Activated CD8-positive, alpha-beta memory T cell treated with anti-CD3 and anti-CD28 coated beads, Interleukin-2, amount 10 ng/mL, durations not matched to agents 7 days and 5 days (primary cell): ENCODE measurements at regions not wholly inside any gene's neighbourhood (a gene's known extent, or its start where the extent isn't known, plus 50 kb on each side); places are given as distances from the start of the nearest gene placed in this dataset.

Source experiments
- ATAC-seq: fragments of 150-1000 bp; cut with Tn5 transposase; one replicate; pipeline ENCODE4 v1.10.0; 2021; ENCODE audit warnings: moderate library complexity
- CTCF ChIA-PET: fragments of 350-600 bp; sonication (Branson Sonifier 250); formaldehyde crosslinking; loops from one replicate; lab custom pipeline; 2021; ENCODE audit warnings: antibody characterized with exemption; lab: Charles Lee
- DNase-seq: peaks from one replicate; pipeline ENCODE4 v3.0.0-alpha.2; 2020
- H3K27ac Mint-ChIP-seq: one replicate; pipeline ENCODE4 v1.8.0; 2021; ENCODE audit warnings: mild to moderate bottlenecking, mixed read lengths
- H3K27me3 Mint-ChIP-seq: one replicate; pipeline ENCODE4 v1.8.0; 2021; ENCODE audit warnings: mixed read lengths
- H3K36me3 Mint-ChIP-seq: one replicate; pipeline ENCODE4 v1.8.0; 2021; ENCODE audit warnings: mild to moderate bottlenecking, mixed read lengths
- H3K4me1 Mint-ChIP-seq: one replicate; pipeline ENCODE4 v1.8.0; 2021; ENCODE audit warnings: mixed read lengths
- H3K4me3 Mint-ChIP-seq: one replicate; pipeline ENCODE4 v1.8.0; 2021; ENCODE audit warnings: mild to moderate bottlenecking, moderate library complexity, mixed read lengths
- H3K9me3 Mint-ChIP-seq: one replicate; pipeline ENCODE4 v1.8.0; 2022; ENCODE audit warnings: low read depth, mixed read lengths

GRCh38 chr9:20117986-20118385 is 329.1 kb upstream of the SLC24A2 start:
- no peak for ATAC-seq
- peaks cover 19% of the 10 kb centered on the region for H3K9me3 Mint-ChIP-seq
- peaks cover 9% of the 10 kb centered on the region for H3K27me3 Mint-ChIP-seq
- H3K4me3 Mint-ChIP-seq = no peak overlapping the region
- no peak overlapping the region for H3K27ac Mint-ChIP-seq
- DNase-seq = no peak
- CTCF ChIA-PET = no interaction called here
- peaks cover 9% of the 10 kb centered on the region for H3K36me3 Mint-ChIP-seq
- no peaks in the 10 kb centered on the region for H3K4me1 Mint-ChIP-seq

- ATAC-seq (no peak), DNase-seq (no peak)
- no peak overlapping the region for H3K4me3 Mint-ChIP-seq
- H3K9me3 Mint-ChIP-seq = peaks cover 19% of the 10 kb centered on the region
- no peaks in the 10 kb centered on the region for H3K4me1 Mint-ChIP-seq
- no peak overlapping the region for H3K27ac Mint-ChIP-seq
- H3K36me3 Mint-ChIP-seq = peaks cover 7% of the 10 kb centered on the region
- CTCF ChIA-PET = no interaction called here
- peaks cover 9% of the 10 kb centered on the region for H3K27me3 Mint-ChIP-seq
Measured at GRCh38 chr9:20117482-20117881, 328.6 kb upstream of the SLC24A2 start.

- no peak overlapping the region for H3K27ac Mint-ChIP-seq
- peaks cover 13% of the 10 kb centered on the region for H3K27me3 Mint-ChIP-seq
- H3K4me3 Mint-ChIP-seq = no peak overlapping the region
- H3K4me1 Mint-ChIP-seq = no peaks in the 10 kb centered on the region
- peaks cover 19% of the 10 kb centered on the region for H3K9me3 Mint-ChIP-seq
- peaks cover 7% of the 10 kb centered on the region for H3K36me3 Mint-ChIP-seq
- ATAC-seq (no peak), DNase-seq (no peak)
- CTCF ChIA-PET = no interaction called here
Measured at GRCh38 chr9:20114974-20115373, 326.1 kb upstream of the SLC24A2 start.

GRCh38 chr9:20112205-20112783 is 323.5 kb upstream of the SLC24A2 start:
- Mint-ChIP-seq H3K9me3 (peaks cover 19% of the 10 kb centered on the region), H3K27ac (no peak overlapping the region), H3K27me3 (peaks cover 13% of the 10 kb centered on the region), H3K4me3 (no peak overlapping the region), H3K36me3 (peaks cover 7% of the 10 kb centered on the region), H3K4me1 (no peaks in the 10 kb centered on the region)
- no peak for ATAC-seq
- no peak for DNase-seq
- CTCF ChIA-PET = no interaction called here

- CTCF ChIA-PET = no interaction called here
- Mint-ChIP-seq H3K27ac (no peak overlapping the region), H3K27me3 (peaks cover 13% of the 10 kb centered on the region), H3K36me3 (peaks cover 7% of the 10 kb centered on the region), H3K4me3 (no peak overlapping the region), H3K9me3 (peaks cover 10% of the 10 kb centered on the region), H3K4me1 (no peaks in the 10 kb centered on the region)
- DNase-seq = no peak
- no peak for ATAC-seq
Measured at GRCh38 chr9:20111173-20111843, 322.5 kb upstream of the SLC24A2 start.

GRCh38 chr9:20095430-20096092 is 306.7 kb upstream of the SLC24A2 start:
- Mint-ChIP-seq H3K4me1 (no peaks in the 10 kb centered on the region), H3K9me3 (peaks cover 11% of the 10 kb centered on the region), H3K27ac (no peak overlapping the region), H3K4me3 (no peak overlapping the region), H3K36me3 (peaks cover 4% of the 10 kb centered on the region), H3K27me3 (no peaks in the 10 kb centered on the region)
- CTCF ChIA-PET = no interaction called here
- DNase-seq (no peak), ATAC-seq (no peak)

GRCh38 chr9:20092561-20092960 is 303.7 kb upstream of the SLC24A2 start:
- DNase-seq (no peak), ATAC-seq (no peak)
- Mint-ChIP-seq H3K4me3 (no peak overlapping the region), H3K4me1 (no peaks in the 10 kb centered on the region), H3K27me3 (no peaks in the 10 kb centered on the region), H3K36me3 (peaks cover 4% of the 10 kb centered on the region), H3K9me3 (peaks cover 10% of the 10 kb centered on the region), H3K27ac (no peak overlapping the region)
- CTCF ChIA-PET = no interaction called here

- H3K27me3 Mint-ChIP-seq = peaks cover 14% of the 10 kb centered on the region
- H3K27ac Mint-ChIP-seq = no peak overlapping the region
- no peaks in the 10 kb centered on the region for H3K4me1 Mint-ChIP-seq
- H3K4me3 Mint-ChIP-seq = no peak overlapping the region
- peaks cover 4% of the 10 kb centered on the region for H3K36me3 Mint-ChIP-seq
- H3K9me3 Mint-ChIP-seq = peaks cover 10% of the 10 kb centered on the region
- CTCF ChIA-PET = no interaction called here
- DNase-seq (no peak), ATAC-seq (no peak)
Measured at GRCh38 chr9:20087481-20087880, 298.6 kb upstream of the SLC24A2 start.

- DNase-seq (no peak), ATAC-seq (no peak)
- Mint-ChIP-seq H3K27me3 (peaks cover 18% of the 10 kb centered on the region), H3K27ac (no peak overlapping the region), H3K4me3 (no peak overlapping the region), H3K4me1 (no peaks in the 10 kb centered on the region), H3K36me3 (peaks cover 2% of the 10 kb centered on the region), H3K9me3 (peaks cover 4% of the 10 kb centered on the region)
- CTCF ChIA-PET = no interaction called here
Measured at GRCh38 chr9:20085842-20086241, 297.0 kb upstream of the SLC24A2 start.

GRCh38 chr9:20084125-20084524 is 295.3 kb upstream of the SLC24A2 start:
- Mint-ChIP-seq H3K27ac (no peak overlapping the region), H3K4me1 (no peaks in the 10 kb centered on the region), H3K36me3 (no peaks in the 10 kb centered on the region), H3K9me3 (no peaks in the 10 kb centered on the region), H3K27me3 (peaks cover 22% of the 10 kb centered on the region), H3K4me3 (no peak overlapping the region)
- DNase-seq (no peak), ATAC-seq (no peak)
- CTCF ChIA-PET = no interaction called here

GRCh38 chr9:20083390-20083789 is 294.6 kb upstream of the SLC24A2 start:
- H3K36me3 Mint-ChIP-seq = no peaks in the 10 kb centered on the region
- CTCF ChIA-PET = no interaction called here
- no peak overlapping the region for H3K27ac Mint-ChIP-seq

GRCh38 chr9:20082831-20083230 is 294.0 kb upstream of the SLC24A2 start:
- no peak for ATAC-seq
- DNase-seq = no peak
- peaks cover 26% of the 10 kb centered on the region for H3K27me3 Mint-ChIP-seq
- H3K4me1 Mint-ChIP-seq = no peaks in the 10 kb centered on the region
- H3K36me3 Mint-ChIP-seq = no peaks in the 10 kb centered on the region
- H3K4me3 Mint-ChIP-seq = no peak overlapping the region
- no peaks in the 10 kb centered on the region for H3K9me3 Mint-ChIP-seq
- H3K27ac Mint-ChIP-seq = no peak overlapping the region
- CTCF ChIA-PET = no interaction called here

More at GRCh38 chr9:20083390-20083789, 294.6 kb upstream of the SLC24A2 start:
- Mint-ChIP-seq H3K4me1 (no peaks in the 10 kb centered on the region), H3K27me3 (peaks cover 24% of the 10 kb centered on the region), H3K9me3 (no peaks in the 10 kb centered on the region), H3K4me3 (no peak overlapping the region)
- DNase-seq (no peak), ATAC-seq (no peak)

- peaks cover 29% of the 10 kb centered on the region for H3K27me3 Mint-ChIP-seq
- CTCF ChIA-PET = no interaction called here
- no peaks in the 10 kb centered on the region for H3K36me3 Mint-ChIP-seq
- H3K4me3 Mint-ChIP-seq = no peak overlapping the region
- no peak for DNase-seq
- no peaks in the 10 kb centered on the region for H3K4me1 Mint-ChIP-seq
- H3K9me3 Mint-ChIP-seq = no peaks in the 10 kb centered on the region
- no peak overlapping the region for H3K27ac Mint-ChIP-seq
- no peak for ATAC-seq
Measured at GRCh38 chr9:20082406-20082805, 293.6 kb upstream of the SLC24A2 start.

- ATAC-seq (no peak), DNase-seq (no peak)
- Mint-ChIP-seq H3K27me3 (peaks cover 15% of the 10 kb centered on the region), H3K4me3 (no peak overlapping the region), H3K4me1 (no peaks in the 10 kb centered on the region), H3K27ac (no peak overlapping the region), H3K36me3 (no peaks in the 10 kb centered on the region), H3K9me3 (no peaks in the 10 kb centered on the region)
- CTCF ChIA-PET = no interaction called here
Measured at GRCh38 chr9:20078246-20078645, 289.4 kb upstream of the SLC24A2 start.
